Activated CD4-positive, alpha-beta memory T cell treated with anti-CD3 and anti-CD28 coated beads, Interleukin-2, amount 10 ng/mL, durations not matched to agents 7 days and 5 days (primary cell): ENCODE measurements at regions not wholly inside any gene's neighbourhood (a gene's known extent, or its start where the extent isn't known, plus 50 kb on each side); places are given as distances from the start of the nearest gene placed in this dataset.

Experiments
- CTCF ChIA-PET: fragments of 350-600 bp; sonication (Branson Sonifier 250); formaldehyde crosslinking; loops from one replicate; lab custom pipeline; 2021; ENCODE audit warnings: antibody characterized with exemption, inconsistent platforms; lab: Charles Lee
- POLR2A ChIA-PET: fragments of 350-600 bp; sonication (Branson Sonifier 250); formaldehyde crosslinking; loops from one replicate; lab custom pipeline; 2021; ENCODE audit warnings: antibody characterized with exemption; lab: Charles Lee
- DNase-seq: peaks from one replicate; pipeline ENCODE4 v3.0.0-alpha.2; 2020
- H3K27ac Mint-ChIP-seq: one replicate; pipeline ENCODE4 v1.8.0; 2021; ENCODE audit warnings: mild to moderate bottlenecking, mixed read lengths
- H3K27me3 Mint-ChIP-seq: one replicate; pipeline ENCODE4 v1.8.0; 2021; ENCODE audit warnings: mixed read lengths
- H3K36me3 Mint-ChIP-seq: one replicate; pipeline ENCODE4 v1.8.0; 2021; ENCODE audit warnings: low read depth, mixed read lengths
- H3K4me1 Mint-ChIP-seq: one replicate; pipeline ENCODE4 v1.8.0; 2021; ENCODE audit warnings: mixed read lengths
- H3K4me3 Mint-ChIP-seq: one replicate; pipeline ENCODE4 v1.8.0; 2021; ENCODE audit warnings: mild to moderate bottlenecking, mixed read lengths
- H3K9me3 Mint-ChIP-seq: one replicate; pipeline ENCODE4 v1.8.0; 2021; ENCODE audit warnings: mixed read lengths

- Mint-ChIP-seq H3K4me3 (no peak overlapping the region), H3K27me3 (no peaks in the 10 kb centered on the region), H3K27ac (no peak overlapping the region), H3K9me3 (no peaks in the 10 kb centered on the region), H3K36me3 (no peaks in the 10 kb centered on the region), H3K4me1 (no peaks in the 10 kb centered on the region)
- no peak for DNase-seq
- POLR2A ChIA-PET: no interaction called here
- CTCF ChIA-PET: no interaction called here
Observed at GRCh38 chr2:122055521-122055931, 300.1 kb downstream of the TSN start.

- H3K27ac Mint-ChIP-seq: no peak overlapping the region
- H3K4me3 Mint-ChIP-seq: no peak overlapping the region
- H3K9me3 Mint-ChIP-seq: no peaks in the 10 kb centered on the region
- no peaks in the 10 kb centered on the region for H3K4me1 Mint-ChIP-seq
- H3K27me3 Mint-ChIP-seq: no peaks in the 10 kb centered on the region
- POLR2A ChIA-PET: no interaction called here
- no peak for DNase-seq
- CTCF ChIA-PET: no interaction called here
- H3K36me3 Mint-ChIP-seq: no peaks in the 10 kb centered on the region
Observed at GRCh38 chr2:122056853-122057252, 301.4 kb downstream of the TSN start.

GRCh38 chr2:122061206-122061605 lies 305.8 kb downstream of the TSN start:
- no peak for DNase-seq
- no peaks in the 10 kb centered on the region for H3K36me3 Mint-ChIP-seq
- CTCF ChIA-PET: no interaction called here
- no peak overlapping the region for H3K27ac Mint-ChIP-seq
- H3K4me1 Mint-ChIP-seq: no peaks in the 10 kb centered on the region
- no peak overlapping the region for H3K4me3 Mint-ChIP-seq
- POLR2A ChIA-PET: no interaction called here
- no peaks in the 10 kb centered on the region for H3K27me3 Mint-ChIP-seq
- no peaks in the 10 kb centered on the region for H3K9me3 Mint-ChIP-seq

- DNase-seq: no peak
- H3K27ac Mint-ChIP-seq: no peak overlapping the region
- no peaks in the 10 kb centered on the region for H3K4me1 Mint-ChIP-seq
- H3K4me3 Mint-ChIP-seq: no peak overlapping the region
- H3K36me3 Mint-ChIP-seq: no peaks in the 10 kb centered on the region
- no peaks in the 10 kb centered on the region for H3K27me3 Mint-ChIP-seq
- ChIA-PET CTCF (no interaction called here), POLR2A (no interaction called here)
- no peaks in the 10 kb centered on the region for H3K9me3 Mint-ChIP-seq
Observed at GRCh38 chr2:122061831-122062230, 306.4 kb downstream of the TSN start.

GRCh38 chr2:122062506-122062905 lies 307.1 kb downstream of the TSN start:
- Mint-ChIP-seq H3K36me3 (no peaks in the 10 kb centered on the region), H3K4me1 (no peaks in the 10 kb centered on the region), H3K9me3 (no peaks in the 10 kb centered on the region), H3K4me3 (no peak overlapping the region), H3K27ac (no peak overlapping the region), H3K27me3 (no peaks in the 10 kb centered on the region)
- POLR2A ChIA-PET: no interaction called here
- DNase-seq: no peak
- CTCF ChIA-PET: no interaction called here

DNA sequence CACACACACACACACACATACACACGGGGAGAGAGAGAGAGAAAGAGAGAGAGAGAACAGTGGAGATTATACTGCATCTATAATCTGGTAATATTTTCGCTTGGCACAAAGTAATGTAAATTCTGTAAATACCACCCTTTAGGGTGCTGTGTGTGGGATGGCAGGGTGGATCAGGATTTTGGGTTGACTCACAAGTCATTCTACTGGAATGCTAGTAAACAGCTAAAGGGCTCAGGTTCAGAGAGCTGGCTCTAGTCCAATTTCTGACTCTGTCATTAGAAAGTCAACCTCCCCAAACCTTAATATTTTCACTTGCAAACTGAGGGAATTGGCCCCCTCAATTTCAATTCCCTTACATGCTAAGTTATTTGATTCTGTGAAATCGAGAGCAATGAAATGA lies 308.3 kb downstream of the TSN start:
- Mint-ChIP-seq H3K4me3 (no peak overlapping the region), H3K27me3 (no peaks in the 10 kb centered on the region), H3K27ac (no peak overlapping the region), H3K36me3 (no peaks in the 10 kb centered on the region), H3K9me3 (no peaks in the 10 kb centered on the region), H3K4me1 (no peaks in the 10 kb centered on the region)
- CTCF ChIA-PET: no interaction called here
- POLR2A ChIA-PET: no interaction called here
- DNase-seq: no peak

- Mint-ChIP-seq H3K4me3 (no peak overlapping the region), H3K27ac (no peak overlapping the region), H3K27me3 (no peaks in the 10 kb centered on the region), H3K4me1 (no peaks in the 10 kb centered on the region), H3K36me3 (no peaks in the 10 kb centered on the region), H3K9me3 (no peaks in the 10 kb centered on the region)
- no peak for DNase-seq
- POLR2A ChIA-PET: no interaction called here
- CTCF ChIA-PET: no interaction called here
Observed at GRCh38 chr2:122070241-122070731, 314.8 kb downstream of the TSN start.

- ChIA-PET POLR2A (no interaction called here), CTCF (no interaction called here)
- H3K27ac Mint-ChIP-seq: no peak overlapping the region
- no peaks in the 10 kb centered on the region for H3K27me3 Mint-ChIP-seq
- H3K36me3 Mint-ChIP-seq: no peaks in the 10 kb centered on the region
- no peaks in the 10 kb centered on the region for H3K4me1 Mint-ChIP-seq
- H3K4me3 Mint-ChIP-seq: no peak overlapping the region
- no peaks in the 10 kb centered on the region for H3K9me3 Mint-ChIP-seq
- DNase-seq: no peak
Observed at GRCh38 chr2:122072666-122073065, 317.2 kb downstream of the TSN start.

GRCh38 chr2:122074201-122074600 lies 318.8 kb downstream of the TSN start:
- Mint-ChIP-seq H3K27ac (no peak overlapping the region), H3K9me3 (no peaks in the 10 kb centered on the region), H3K36me3 (no peaks in the 10 kb centered on the region), H3K4me3 (no peak overlapping the region), H3K27me3 (no peaks in the 10 kb centered on the region), H3K4me1 (no peaks in the 10 kb centered on the region)
- ChIA-PET POLR2A (no interaction called here), CTCF (no interaction called here)
- DNase-seq: no peak

DNA sequence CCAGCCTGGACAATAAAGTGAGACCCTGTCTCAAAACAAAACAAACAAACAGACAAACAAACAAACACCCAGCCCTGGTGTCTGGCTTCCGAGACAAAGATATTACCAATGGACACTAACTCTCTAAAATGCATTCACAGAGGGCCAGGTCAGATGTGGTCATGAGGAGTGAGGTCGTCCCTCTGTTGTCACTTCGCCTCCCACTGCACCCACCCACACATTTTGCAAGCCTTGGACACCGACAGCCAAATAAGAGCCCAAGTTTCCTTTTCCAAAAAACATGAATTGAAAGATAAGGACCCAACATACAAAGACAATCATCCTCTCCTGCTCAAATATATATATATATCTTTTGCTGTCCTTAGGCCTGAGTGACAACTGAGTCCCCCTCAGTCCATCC lies 319.9 kb downstream of the TSN start:
- Mint-ChIP-seq H3K36me3 (no peaks in the 10 kb centered on the region), H3K9me3 (no peaks in the 10 kb centered on the region), H3K27ac (no peak overlapping the region), H3K4me3 (no peak overlapping the region), H3K27me3 (no peaks in the 10 kb centered on the region), H3K4me1 (no peaks in the 10 kb centered on the region)
- CTCF ChIA-PET: no interaction called here
- POLR2A ChIA-PET: no interaction called here
- DNase-seq: no peak

- CTCF ChIA-PET: no interaction called here
- no peaks in the 10 kb centered on the region for H3K9me3 Mint-ChIP-seq
- no peak for DNase-seq
- H3K27me3 Mint-ChIP-seq: no peaks in the 10 kb centered on the region
- no peak overlapping the region for H3K27ac Mint-ChIP-seq
- POLR2A ChIA-PET: no interaction called here
- no peaks in the 10 kb centered on the region for H3K36me3 Mint-ChIP-seq
- H3K4me1 Mint-ChIP-seq: no peaks in the 10 kb centered on the region
- no peak overlapping the region for H3K4me3 Mint-ChIP-seq
Observed at GRCh38 chr2:122077114-122077513, 321.7 kb downstream of the TSN start.

DNA sequence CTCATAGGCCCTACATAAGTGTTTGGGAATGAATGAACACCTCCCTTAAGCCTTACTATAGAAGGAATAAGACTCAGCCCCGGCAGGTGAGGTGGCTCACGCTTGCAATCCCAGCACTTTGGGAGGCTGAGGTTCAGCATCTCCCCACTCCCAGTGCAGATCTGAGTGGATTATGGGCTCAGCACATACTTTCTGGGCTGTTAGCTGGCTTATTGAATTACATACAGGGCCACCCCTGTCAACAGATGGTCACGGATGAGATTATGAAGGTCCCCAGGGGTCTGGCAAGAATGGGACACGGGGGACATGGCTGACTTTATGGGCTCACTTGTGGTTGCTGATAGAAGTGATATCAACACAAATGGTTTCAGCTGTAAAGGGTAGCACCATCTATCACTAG lies 322.3 kb downstream of the TSN start:
- no peaks in the 10 kb centered on the region for H3K9me3 Mint-ChIP-seq
- H3K36me3 Mint-ChIP-seq: no peaks in the 10 kb centered on the region
- CTCF ChIA-PET: no interaction called here
- H3K27me3 Mint-ChIP-seq: no peaks in the 10 kb centered on the region
- no peak overlapping the region for H3K4me3 Mint-ChIP-seq
- no peak for DNase-seq
- POLR2A ChIA-PET: no interaction called here
- H3K27ac Mint-ChIP-seq: no peak overlapping the region
- no peaks in the 10 kb centered on the region for H3K4me1 Mint-ChIP-seq

- POLR2A ChIA-PET: no interaction called here
- no peak for DNase-seq
- Mint-ChIP-seq H3K27ac (no peak overlapping the region), H3K36me3 (no peaks in the 10 kb centered on the region), H3K27me3 (no peaks in the 10 kb centered on the region), H3K4me1 (no peaks in the 10 kb centered on the region), H3K9me3 (no peaks in the 10 kb centered on the region), H3K4me3 (no peak overlapping the region)
- CTCF ChIA-PET: no interaction called here
Observed at GRCh38 chr2:122078451-122078850, 323.0 kb downstream of the TSN start.

DNA sequence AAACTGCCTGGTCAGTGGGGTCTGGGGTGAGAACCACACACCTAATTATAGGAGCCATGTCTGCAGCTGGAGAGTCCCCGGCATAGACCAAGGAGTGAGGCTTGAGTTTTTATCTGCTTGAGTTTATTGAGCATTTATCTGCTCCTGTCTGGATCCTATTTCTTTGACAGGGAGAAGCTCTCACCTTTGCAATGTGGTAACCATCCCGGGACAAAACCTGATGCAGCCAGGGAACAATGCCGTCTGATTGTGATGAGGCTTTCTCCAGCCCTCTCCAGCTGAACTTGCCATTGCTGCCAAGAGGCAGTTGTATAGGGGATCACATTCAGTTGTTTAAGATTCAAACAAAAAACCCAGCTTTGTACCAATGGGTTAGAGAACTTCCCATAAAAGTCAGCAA lies 324.4 kb downstream of the TSN start:
- no peaks in the 10 kb centered on the region for H3K4me1 Mint-ChIP-seq
- POLR2A ChIA-PET: no interaction called here
- CTCF ChIA-PET: no interaction called here
- no peak for DNase-seq
- no peak overlapping the region for H3K27ac Mint-ChIP-seq
- no peaks in the 10 kb centered on the region for H3K27me3 Mint-ChIP-seq
- no peaks in the 10 kb centered on the region for H3K9me3 Mint-ChIP-seq
- H3K36me3 Mint-ChIP-seq: no peaks in the 10 kb centered on the region
- no peak overlapping the region for H3K4me3 Mint-ChIP-seq

GRCh38 chr2:122080316-122080715 lies 324.9 kb downstream of the TSN start:
- CTCF ChIA-PET: no interaction called here

More at GRCh38 chr2:122080316-122080715, 324.9 kb downstream of the TSN start:
- no peak overlapping the region for H3K27ac Mint-ChIP-seq
- no peaks in the 10 kb centered on the region for H3K4me1 Mint-ChIP-seq
- no peaks in the 10 kb centered on the region for H3K9me3 Mint-ChIP-seq
- H3K36me3 Mint-ChIP-seq: no peaks in the 10 kb centered on the region
- H3K27me3 Mint-ChIP-seq: no peaks in the 10 kb centered on the region
- no peak overlapping the region for H3K4me3 Mint-ChIP-seq
- no peak for DNase-seq
- POLR2A ChIA-PET: no interaction called here
